ENCODE measurements at regions not wholly inside any gene's neighbourhood (a gene's known extent, or its start where the extent isn't known, plus 50 kb on each side); places are given as distances from the start of the nearest gene placed in this dataset.

DNA sequence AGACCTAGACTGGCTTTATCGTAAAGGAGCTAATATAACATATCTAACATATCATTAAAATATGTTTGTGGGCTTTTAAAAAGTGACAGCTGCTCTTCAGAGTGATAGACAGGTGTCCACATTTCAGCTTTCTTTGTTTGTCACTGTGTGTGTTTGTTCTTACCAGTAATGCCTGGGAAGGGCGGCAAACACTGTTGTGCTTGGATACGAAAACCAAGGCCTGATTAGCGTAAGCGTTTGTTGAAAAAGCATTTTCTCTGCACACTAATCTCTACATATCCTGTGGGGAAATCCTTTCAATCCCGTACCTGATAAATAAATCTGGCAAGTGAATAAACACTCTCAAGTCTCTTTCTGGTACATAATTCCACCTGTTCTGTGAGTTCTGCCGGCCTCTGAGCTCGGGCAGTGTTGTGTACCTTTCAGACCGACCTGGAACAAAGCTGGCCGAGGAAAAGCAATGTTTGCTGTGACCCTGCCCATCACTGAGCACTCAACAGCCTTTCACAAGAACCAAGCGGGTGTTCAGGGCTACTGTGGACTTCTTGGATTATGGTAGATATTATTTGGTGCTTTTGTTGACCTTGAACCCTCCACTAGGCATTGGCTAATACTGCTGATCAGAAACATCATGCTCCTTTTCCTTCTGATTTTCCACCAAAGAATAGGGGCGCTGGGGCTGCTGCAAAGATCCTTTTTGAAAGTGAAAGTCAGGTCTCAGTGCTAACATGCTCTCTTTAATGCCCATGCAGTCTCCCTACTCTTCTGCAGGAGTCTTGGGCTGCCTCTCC lies 100.4 kb downstream of the CD83 start:
- Histone ChIP-seq H3K4me3 (no peak overlapping the region), H3K9me3 (ENCODE audit: control insufficient read depth in 4 of 4, insufficient read depth in 3 of 4, low read length in 3 of 4) (no peaks in the 10 kb centered on the region), H3K36me3 (ENCODE audit: control insufficient read depth in 4 of 4, insufficient read depth in 4 of 4, low read length in 4 of 4) (no peaks in the 10 kb centered on the region), H3K4me1 (ENCODE audit: control insufficient read depth in 5 of 5, insufficient read depth in 5 of 5, low read length in 5 of 5) (peaks cover 0 to 5% (median 0%) of the 10 kb centered on the region in 5 donors), H3K27ac (ENCODE audit: low read depth in 1 of 2, low read length in 1 of 2) (peak overlapping the region in 1 of 2 donors; percentile 57), H3K27me3 (ENCODE audit: control insufficient read depth in 3 of 3, insufficient read depth in 3 of 3, low read length in 2 of 3) (no peaks in the 10 kb centered on the region), H3K9ac (ENCODE audit: insufficient read depth in 1 of 2, low read length in 2 of 2) (no peak overlapping the region)
- 65 to 84% methylated on average over 12 of the region's 12 CpGs for WGBS, 2 donors
- TF ChIP-seq, protein P1, sequence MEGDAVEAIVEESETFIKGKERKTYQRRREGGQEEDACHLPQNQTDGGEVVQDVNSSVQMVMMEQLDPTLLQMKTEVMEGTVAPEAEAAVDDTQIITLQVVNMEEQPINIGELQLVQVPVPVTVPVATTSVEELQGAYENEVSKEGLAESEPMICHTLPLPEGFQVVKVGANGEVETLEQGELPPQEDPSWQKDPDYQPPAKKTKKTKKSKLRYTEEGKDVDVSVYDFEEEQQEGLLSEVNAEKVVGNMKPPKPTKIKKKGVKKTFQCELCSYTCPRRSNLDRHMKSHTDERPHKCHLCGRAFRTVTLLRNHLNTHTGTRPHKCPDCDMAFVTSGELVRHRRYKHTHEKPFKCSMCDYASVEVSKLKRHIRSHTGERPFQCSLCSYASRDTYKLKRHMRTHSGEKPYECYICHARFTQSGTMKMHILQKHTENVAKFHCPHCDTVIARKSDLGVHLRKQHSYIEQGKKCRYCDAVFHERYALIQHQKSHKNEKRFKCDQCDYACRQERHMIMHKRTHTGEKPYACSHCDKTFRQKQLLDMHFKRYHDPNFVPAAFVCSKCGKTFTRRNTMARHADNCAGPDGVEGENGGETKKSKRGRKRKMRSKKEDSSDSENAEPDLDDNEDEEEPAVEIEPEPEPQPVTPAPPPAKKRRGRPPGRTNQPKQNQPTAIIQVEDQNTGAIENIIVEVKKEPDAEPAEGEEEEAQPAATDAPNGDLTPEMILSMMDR (IDR thresholded peaks at IDR 0.05; ENCODE audit: control extremely low read depth, extremely low read depth): no peak
- ATAC-seq (ENCODE audit: insufficient read depth, low FRiP score): no peak
- DNase-seq: no peak

DNA sequence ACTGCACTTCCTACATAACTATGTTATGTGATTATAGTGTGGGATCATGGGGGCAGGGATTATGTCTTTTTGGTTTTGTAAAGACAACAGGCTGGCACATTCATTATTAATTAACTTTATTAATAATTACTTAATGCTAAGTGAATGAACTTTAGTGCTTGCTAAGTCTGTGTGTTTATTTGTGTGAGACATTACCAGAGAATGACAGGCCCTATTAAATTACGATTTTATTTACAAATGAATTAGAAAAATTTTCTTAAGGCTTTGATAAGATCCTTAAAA lies 100.9 kb downstream of the CD83 start:
- 71 to 88% methylated on average over 1 of the region's 1 CpG for WGBS, 2 donors
- TF ChIP-seq, protein P1 (IDR thresholded peaks at IDR 0.05; ENCODE audit: control extremely low read depth, extremely low read depth): no peak
- no peak for ATAC-seq (ENCODE audit: insufficient read depth, low FRiP score)
- no peak overlapping the region for H3K9ac ChIP-seq (ENCODE audit: insufficient read depth in 1 of 2, low read length in 2 of 2)
- H3K4me1 ChIP-seq (ENCODE audit: control insufficient read depth in 5 of 5, insufficient read depth in 5 of 5, low read length in 5 of 5): peaks cover 0 to 5% (median 0%) of the 10 kb centered on the region in 5 donors
- no peaks in the 10 kb centered on the region for H3K36me3 ChIP-seq (ENCODE audit: control insufficient read depth in 4 of 4, insufficient read depth in 4 of 4, low read length in 4 of 4)
- no peak overlapping the region for H3K4me3 ChIP-seq
- H3K27ac ChIP-seq (ENCODE audit: low read depth in 1 of 2, low read length in 1 of 2): peak overlapping the region in 1 of 2 donors; percentile 57
- no peak for DNase-seq
- H3K9me3 ChIP-seq (ENCODE audit: control insufficient read depth in 4 of 4, insufficient read depth in 3 of 4, low read length in 3 of 4): no peaks in the 10 kb centered on the region
- no peaks in the 10 kb centered on the region for H3K27me3 ChIP-seq (ENCODE audit: control insufficient read depth in 3 of 3, insufficient read depth in 3 of 3, low read length in 2 of 3)

DNA sequence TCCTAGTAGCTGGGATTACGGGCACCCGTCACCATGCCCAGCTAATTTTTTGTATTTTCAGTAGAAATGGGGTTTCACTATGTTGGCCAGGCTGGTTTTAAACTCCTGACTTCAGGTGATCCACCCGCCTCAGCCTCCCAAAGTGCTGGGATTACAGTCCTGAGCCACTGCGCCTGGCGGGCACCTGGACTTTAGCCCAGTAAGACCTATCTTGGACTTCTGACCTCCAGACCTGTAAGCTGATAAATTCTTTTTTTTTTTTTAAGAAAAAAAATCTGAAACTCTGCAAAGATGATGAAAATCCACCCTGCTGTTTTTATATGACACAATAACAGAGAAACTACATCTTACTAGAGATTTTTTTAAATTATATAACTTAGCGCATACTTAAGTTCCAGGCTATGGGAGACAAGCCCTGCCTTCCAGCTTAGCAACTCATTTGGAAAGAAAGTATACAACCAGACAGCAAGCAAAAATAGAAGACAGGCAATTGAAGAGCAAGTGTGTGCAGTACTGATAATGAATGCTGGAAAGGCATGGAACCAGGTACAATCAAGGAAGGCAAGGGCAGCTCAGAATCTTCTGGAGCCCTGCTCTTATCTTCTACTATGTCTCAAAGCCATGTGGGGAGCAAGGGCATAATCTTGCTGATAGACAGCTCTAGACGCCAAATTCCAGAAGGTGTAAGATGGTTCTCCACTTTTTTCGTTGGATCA lies 104.2 kb downstream of the CD83 start:
- no peak overlapping the region for H3K9ac ChIP-seq (ENCODE audit: insufficient read depth in 1 of 2, low read length in 2 of 2)
- TF ChIP-seq, protein P1 (IDR thresholded peaks at IDR 0.05; ENCODE audit: control extremely low read depth, extremely low read depth): no peak
- no peak for DNase-seq
- H3K9me3 ChIP-seq (ENCODE audit: control insufficient read depth in 4 of 4, insufficient read depth in 3 of 4, low read length in 3 of 4): peaks cover 0 to 4% (median 1%) of the 10 kb centered on the region in 4 donors
- H3K36me3 ChIP-seq (ENCODE audit: control insufficient read depth in 4 of 4, insufficient read depth in 4 of 4, low read length in 4 of 4): no peaks in the 10 kb centered on the region
- ATAC-seq (ENCODE audit: insufficient read depth, low FRiP score): no peak
- no peak overlapping the region for H3K4me3 ChIP-seq
- no peaks in the 10 kb centered on the region for H3K27me3 ChIP-seq (ENCODE audit: control insufficient read depth in 3 of 3, insufficient read depth in 3 of 3, low read length in 2 of 3)
- peaks cover 0 to 5% (median 0%) of the 10 kb centered on the region in 5 donors for H3K4me1 ChIP-seq (ENCODE audit: control insufficient read depth in 5 of 5, insufficient read depth in 5 of 5, low read length in 5 of 5)
- WGBS, 2 donors: 97 to 98% methylated on average over 8 of the region's 8 CpGs
- no peak overlapping the region for H3K27ac ChIP-seq (ENCODE audit: low read depth in 1 of 2, low read length in 1 of 2)
